SK-N-SH treated with all-trans-retinoic acid at 6 μM for 48 hours (cell line): ENCODE measurements at regions not wholly inside any gene's neighbourhood (a gene's known extent, or its start where the extent isn't known, plus 50 kb on each side); places are given as distances from the start of the nearest gene placed in this dataset.

Source experiments
- ATAC-seq: fragments of 200-7000 bp; cut with Tn5 transposase; 3 replicates; pipeline ENCODE4 v1.9.1; 2020; ENCODE audit warnings: mild to moderate bottlenecking, moderate library complexity
- ARNTL ChIP-seq: fragments of 450-650 bp; formaldehyde crosslinking; IDR thresholded peaks from 2 replicates; pipeline ENCODE4 v1.5.0; 2020; ENCODE audit warnings: low read depth, mild to moderate bottlenecking, moderate library complexity, borderline replicate concordance
- BACH2 ChIP-seq: fragments of 250-450 bp; sonication (Bioruptor Pico); IDR thresholded peaks from 2 replicates; pipeline ENCODE4 v1.9.0; 2021; ENCODE audit warnings: mild to moderate bottlenecking, borderline replicate concordance
- CREB5 ChIP-seq: fragments of 250-450 bp; sonication (Bioruptor Pico); IDR thresholded peaks from 2 replicates; pipeline ENCODE4 v1.5.1; 2020; ENCODE audit warnings: low read depth, mild to moderate bottlenecking, moderate library complexity
- CSDC2 ChIP-seq: fragments of 250-450 bp; sonication (Bioruptor Pico); IDR thresholded peaks from 2 replicates; pipeline ENCODE4 v1.5.0; 2020; ENCODE audit warnings: mild to moderate bottlenecking, moderate library complexity
- CSRNP3 ChIP-seq: fragments of 250-450 bp; sonication (Bioruptor Pico); IDR thresholded peaks from 2 replicates; pipeline ENCODE4 v1.5.1; 2021; ENCODE audit warnings: mild to moderate bottlenecking, moderate library complexity
- ESRRG ChIP-seq: fragments of 250-450 bp; sonication (Bioruptor Pico); IDR thresholded peaks from 2 replicates; pipeline ENCODE4 v1.6.1; 2021; ENCODE audit warnings: mild to moderate bottlenecking
- GLIS3 ChIP-seq: fragments of 250-450 bp; sonication (Bioruptor Pico); IDR thresholded peaks from 2 replicates; pipeline ENCODE4 v1.5.0; 2020; ENCODE audit warnings: mild to moderate bottlenecking, moderate library complexity
- ISL1 ChIP-seq: fragments of 250-450 bp; sonication (Bioruptor Pico); IDR thresholded peaks from 2 replicates; pipeline ENCODE4 v2.1.2; 2022; ENCODE audit warnings: mild to moderate bottlenecking, moderate library complexity
- OSR1 ChIP-seq: fragments of 250-450 bp; sonication (Bioruptor Pico); IDR thresholded peaks from 2 replicates; pipeline ENCODE4 v1.8.0; 2022; ENCODE audit warnings: moderate library complexity, mild to moderate bottlenecking, inconsistent platforms
- POU6F1 ChIP-seq: fragments of 250-450 bp; sonication (Bioruptor Pico); IDR thresholded peaks from 2 replicates; pipeline ENCODE4 v1.8.0; 2021; ENCODE audit warnings: low read depth, mild to moderate bottlenecking, moderate library complexity, borderline replicate concordance
- PPARA ChIP-seq: fragments of 250-450 bp; sonication (Bioruptor Pico); IDR thresholded peaks from 2 replicates; pipeline ENCODE4 v1.5.0; 2020; ENCODE audit warnings: mild to moderate bottlenecking, borderline replicate concordance
- SNAI2 ChIP-seq: fragments of 250-450 bp; sonication (Bioruptor Pico); IDR thresholded peaks from 2 replicates; pipeline ENCODE4 v1.5.0; 2020; ENCODE audit warnings: mild to moderate bottlenecking, moderate library complexity
- TOX ChIP-seq: fragments of 250-450 bp; sonication (Bioruptor Pico); IDR thresholded peaks from 2 replicates; pipeline ENCODE4 v1.8.0; 2021; ENCODE audit warnings: mild to moderate bottlenecking, moderate library complexity, borderline replicate concordance
- ZC3H10 ChIP-seq: fragments of 250-450 bp; sonication (Bioruptor Pico); IDR thresholded peaks from 2 replicates; pipeline ENCODE4 v1.5.1; 2021; ENCODE audit warnings: mild to moderate bottlenecking, moderate library complexity
- ZFP3 ChIP-seq: fragments of 250-450 bp; sonication (Bioruptor Pico); IDR thresholded peaks from 2 replicates; pipeline ENCODE4 v1.5.0; 2020; ENCODE audit warnings: mild to moderate bottlenecking, moderate library complexity
- ZNF565 ChIP-seq: fragments of 450-650 bp; formaldehyde crosslinking; conservative IDR thresholded peaks from 2 replicates; pipeline ENCODE4 v1.5.0; 2020; ENCODE audit warnings: low read depth, mild to moderate bottlenecking, moderate library complexity
- ZNF70 ChIP-seq: fragments of 450-650 bp; formaldehyde crosslinking; IDR thresholded peaks from 2 replicates; pipeline ENCODE4 v1.5.0; 2020; ENCODE audit warnings: mild to moderate bottlenecking, moderate library complexity
- ZNF8 ChIP-seq: fragments of 450-650 bp; formaldehyde crosslinking; IDR thresholded peaks from 2 replicates; pipeline ENCODE4 v1.5.0; 2020; ENCODE audit warnings: mild to moderate bottlenecking, moderate library complexity
- TF ChIP-seq, protein P1 (sequence below): fragments of 250-450 bp; sonication (Bioruptor Pico); IDR thresholded peaks from 2 replicates; pipeline ENCODE4 v1.5.0; 2020; ENCODE audit warnings: mild to moderate bottlenecking, moderate library complexity
- TF ChIP-seq, protein P2 (sequence below): fragments of 250-450 bp; sonication (Bioruptor Pico); IDR thresholded peaks from 2 replicates; pipeline ENCODE4 v1.8.0; 2020; ENCODE audit warnings: mild to moderate bottlenecking, moderate library complexity, borderline replicate concordance

DNA sequence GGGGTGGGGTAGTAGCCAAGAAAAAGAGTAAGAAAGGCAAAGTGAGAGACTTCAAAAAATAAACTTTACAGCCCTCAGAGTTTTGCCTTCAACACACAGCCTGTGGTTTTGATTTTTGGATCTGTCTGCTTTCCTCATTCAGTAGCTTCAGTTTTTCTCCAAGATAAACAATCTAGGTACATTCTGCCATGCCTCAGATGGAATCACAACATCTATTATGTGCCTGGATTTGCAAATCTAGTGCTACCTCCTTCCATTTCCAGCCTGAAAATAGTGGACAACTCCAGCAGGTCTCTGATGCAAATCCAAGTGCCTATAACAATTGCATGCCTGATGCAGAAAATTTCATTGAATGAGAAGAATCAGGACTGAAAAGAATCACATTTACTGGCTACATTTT, 206.6 kb upstream of the GUCY1A2 start:
- no peak for ATAC-seq

GRCh38 chr11:107222916-107223460, 204.7 kb upstream of the GUCY1A2 start:
- ATAC-seq: no peak
- TF ChIP-seq ARNTL (CRISPR knock-in tag): no peak

More for the DNA sequence above, 206.6 kb upstream of the GUCY1A2 start:
- TF ChIP-seq ZNF565 (no peak), TOX (CRISPR knock-in tag) (no peak), BACH2 (no peak), ZC3H10 (CRISPR knock-in tag) (no peak)
- TF ChIP-seq, protein P1, sequence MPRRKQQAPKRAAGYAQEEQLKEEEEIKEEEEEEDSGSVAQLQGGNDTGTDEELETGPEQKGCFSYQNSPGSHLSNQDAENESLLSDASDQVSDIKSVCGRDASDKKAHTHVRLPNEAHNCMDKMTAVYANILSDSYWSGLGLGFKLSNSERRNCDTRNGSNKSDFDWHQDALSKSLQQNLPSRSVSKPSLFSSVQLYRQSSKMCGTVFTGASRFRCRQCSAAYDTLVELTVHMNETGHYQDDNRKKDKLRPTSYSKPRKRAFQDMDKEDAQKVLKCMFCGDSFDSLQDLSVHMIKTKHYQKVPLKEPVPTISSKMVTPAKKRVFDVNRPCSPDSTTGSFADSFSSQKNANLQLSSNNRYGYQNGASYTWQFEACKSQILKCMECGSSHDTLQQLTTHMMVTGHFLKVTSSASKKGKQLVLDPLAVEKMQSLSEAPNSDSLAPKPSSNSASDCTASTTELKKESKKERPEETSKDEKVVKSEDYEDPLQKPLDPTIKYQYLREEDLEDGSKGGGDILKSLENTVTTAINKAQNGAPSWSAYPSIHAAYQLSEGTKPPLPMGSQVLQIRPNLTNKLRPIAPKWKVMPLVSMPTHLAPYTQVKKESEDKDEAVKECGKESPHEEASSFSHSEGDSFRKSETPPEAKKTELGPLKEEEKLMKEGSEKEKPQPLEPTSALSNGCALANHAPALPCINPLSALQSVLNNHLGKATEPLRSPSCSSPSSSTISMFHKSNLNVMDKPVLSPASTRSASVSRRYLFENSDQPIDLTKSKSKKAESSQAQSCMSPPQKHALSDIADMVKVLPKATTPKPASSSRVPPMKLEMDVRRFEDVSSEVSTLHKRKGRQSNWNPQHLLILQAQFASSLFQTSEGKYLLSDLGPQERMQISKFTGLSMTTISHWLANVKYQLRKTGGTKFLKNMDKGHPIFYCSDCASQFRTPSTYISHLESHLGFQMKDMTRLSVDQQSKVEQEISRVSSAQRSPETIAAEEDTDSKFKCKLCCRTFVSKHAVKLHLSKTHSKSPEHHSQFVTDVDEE (CRISPR knock-in tag): no peak

- ATAC-seq: no peak
- TF ChIP-seq ZNF8 (CRISPR knock-in tag) (no peak), BACH2 (no peak), ISL1 (CRISPR knock-in tag) (no peak), OSR1 (CRISPR knock-in tag) (no peak), ZC3H10 (CRISPR knock-in tag) (no peak), CREB5 (no peak), ZNF70 (no peak), GLIS3 (CRISPR knock-in tag) (no peak), CSRNP3 (no peak), ARNTL (CRISPR knock-in tag) (no peak), CSDC2 (CRISPR knock-in tag) (no peak), POU6F1 (CRISPR knock-in tag) (no peak), TOX (CRISPR knock-in tag) (no peak), PPARA (CRISPR knock-in tag) (no peak), ESRRG (no peak), ZFP3 (CRISPR knock-in tag) (no peak), SNAI2 (CRISPR knock-in tag) (no peak)
- TF ChIP-seq, protein P1 (CRISPR knock-in tag): no peak
- TF ChIP-seq, protein P2, sequence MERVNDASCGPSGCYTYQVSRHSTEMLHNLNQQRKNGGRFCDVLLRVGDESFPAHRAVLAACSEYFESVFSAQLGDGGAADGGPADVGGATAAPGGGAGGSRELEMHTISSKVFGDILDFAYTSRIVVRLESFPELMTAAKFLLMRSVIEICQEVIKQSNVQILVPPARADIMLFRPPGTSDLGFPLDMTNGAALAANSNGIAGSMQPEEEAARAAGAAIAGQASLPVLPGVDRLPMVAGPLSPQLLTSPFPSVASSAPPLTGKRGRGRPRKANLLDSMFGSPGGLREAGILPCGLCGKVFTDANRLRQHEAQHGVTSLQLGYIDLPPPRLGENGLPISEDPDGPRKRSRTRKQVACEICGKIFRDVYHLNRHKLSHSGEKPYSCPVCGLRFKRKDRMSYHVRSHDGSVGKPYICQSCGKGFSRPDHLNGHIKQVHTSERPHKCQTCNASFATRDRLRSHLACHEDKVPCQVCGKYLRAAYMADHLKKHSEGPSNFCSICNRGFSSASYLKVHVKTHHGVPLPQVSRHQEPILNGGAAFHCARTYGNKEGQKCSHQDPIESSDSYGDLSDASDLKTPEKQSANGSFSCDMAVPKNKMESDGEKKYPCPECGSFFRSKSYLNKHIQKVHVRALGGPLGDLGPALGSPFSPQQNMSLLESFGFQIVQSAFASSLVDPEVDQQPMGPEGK (CRISPR knock-in tag): no peak
- TF ChIP-seq, all 23 proteins: peak for 0
Observed at GRCh38 chr11:107222431-107222830, 204.2 kb upstream of the GUCY1A2 start.
